ENCODE measurements at regions not wholly inside any gene's neighbourhood (a gene's known extent, or its start where the extent isn't known, plus 50 kb on each side); places are given as distances from the start of the nearest gene placed in this dataset.

DNA sequence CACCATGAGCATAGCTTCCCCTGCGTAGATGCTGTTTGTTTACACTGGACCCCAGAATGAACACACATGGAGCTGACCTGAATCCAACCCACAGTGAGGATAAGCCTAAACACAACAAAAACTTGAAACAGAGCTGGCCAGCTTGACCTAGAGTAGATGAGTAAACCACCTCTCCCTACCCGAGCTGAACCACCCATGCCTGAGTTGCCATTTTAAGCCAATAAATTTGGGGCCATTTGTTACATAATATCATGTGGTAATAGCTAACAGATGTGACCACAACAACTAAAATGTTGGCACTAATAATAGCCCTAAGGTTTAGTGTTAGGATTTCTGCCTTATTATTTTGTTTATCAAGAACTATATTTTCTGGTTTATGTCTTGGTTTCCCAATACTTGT lies 103.2 kb upstream of the GRIK2 start:
- TF ChIP-seq, protein P1, sequence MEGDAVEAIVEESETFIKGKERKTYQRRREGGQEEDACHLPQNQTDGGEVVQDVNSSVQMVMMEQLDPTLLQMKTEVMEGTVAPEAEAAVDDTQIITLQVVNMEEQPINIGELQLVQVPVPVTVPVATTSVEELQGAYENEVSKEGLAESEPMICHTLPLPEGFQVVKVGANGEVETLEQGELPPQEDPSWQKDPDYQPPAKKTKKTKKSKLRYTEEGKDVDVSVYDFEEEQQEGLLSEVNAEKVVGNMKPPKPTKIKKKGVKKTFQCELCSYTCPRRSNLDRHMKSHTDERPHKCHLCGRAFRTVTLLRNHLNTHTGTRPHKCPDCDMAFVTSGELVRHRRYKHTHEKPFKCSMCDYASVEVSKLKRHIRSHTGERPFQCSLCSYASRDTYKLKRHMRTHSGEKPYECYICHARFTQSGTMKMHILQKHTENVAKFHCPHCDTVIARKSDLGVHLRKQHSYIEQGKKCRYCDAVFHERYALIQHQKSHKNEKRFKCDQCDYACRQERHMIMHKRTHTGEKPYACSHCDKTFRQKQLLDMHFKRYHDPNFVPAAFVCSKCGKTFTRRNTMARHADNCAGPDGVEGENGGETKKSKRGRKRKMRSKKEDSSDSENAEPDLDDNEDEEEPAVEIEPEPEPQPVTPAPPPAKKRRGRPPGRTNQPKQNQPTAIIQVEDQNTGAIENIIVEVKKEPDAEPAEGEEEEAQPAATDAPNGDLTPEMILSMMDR (IDR thresholded peaks at IDR 0.05), result no peak
- no peak for TF ChIP-seq POLR2A (IDR thresholded peaks at IDR 0.05)
